H1 (cell line): ENCODE measurements at regions not wholly inside any gene's neighbourhood (a gene's known extent, or its start where the extent isn't known, plus 50 kb on each side); places are given as distances from the start of the nearest gene placed in this dataset.

ENCODE experiments used
- CTCF ChIA-PET: fragments of 300-600 bp; sonication (Branson Sonifier 250); formaldehyde crosslinking; loops from one replicate; lab custom pipeline; 2021; ENCODE audit not compliant: partially characterized antibody; lab: Charles Lee
- POLR2A ChIA-PET: fragments of 300-600 bp; sonication (Branson Sonifier 250); formaldehyde crosslinking; loops from one replicate; lab custom pipeline; 2021; ENCODE audit warnings: inconsistent platforms; ENCODE audit not compliant: partially characterized antibody; lab: Charles Lee
- DNase-seq, 2 experiments: peaks; one replicate each; pipeline versions ENCODE4 v3.0.0 to v3.0.0-alpha.2; 2010 to 2022; ENCODE audit warnings: low spot score in 2 of 2, low read depth in 1 of 2, mixed read lengths in 1 of 2
- FAIRE-seq: peaks from 2 replicates; lab custom pipeline; 2011; peaks lifted over from hg19 to GRCh38; lab: Jason Lieb, UNC
- H2AFZ ChIP-seq: 2 replicates; pipeline ENCODE4 v1.8.1; 2012; ENCODE audit warnings: low read length, inconsistent platforms
- H2AK5ac ChIP-seq: 2 replicates; pipeline ENCODE4 v1.6.1; 2013; ENCODE audit warnings: low read depth, low read length
- H2BK120ac ChIP-seq: replicated peaks from 2 replicates; pipeline ENCODE3; 2013; ENCODE audit warnings: low read depth, low read length, inconsistent platforms
- H2BK12ac ChIP-seq: 2 replicates; pipeline ENCODE4 v1.6.1; 2013; ENCODE audit warnings: low read depth, low read length
- H2BK15ac ChIP-seq: 2 replicates; pipeline ENCODE4 v1.6.1; 2013; ENCODE audit warnings: low read length
- H2BK20ac ChIP-seq: 2 replicates; pipeline ENCODE4 v1.6.1; 2013; ENCODE audit warnings: low read length
- H2BK5ac ChIP-seq: 2 replicates; pipeline ENCODE4 v1.6.1; 2013; ENCODE audit warnings: low read depth, low read length
- H3K14ac ChIP-seq: 2 replicates; pipeline ENCODE4 v1.6.1; 2013; ENCODE audit warnings: inconsistent platforms; ENCODE audit not compliant: insufficient read length
- H3K18ac ChIP-seq: 2 replicates; pipeline ENCODE4 v1.6.1; 2013; ENCODE audit warnings: low read length; ENCODE audit errors: extremely low read depth
- H3K23ac ChIP-seq: 2 replicates; pipeline ENCODE4 v1.6.1; 2013; ENCODE audit warnings: inconsistent platforms; ENCODE audit not compliant: insufficient read length
- H3K23me2 ChIP-seq: 2 replicates; pipeline ENCODE4 v1.6.1; 2013; ENCODE audit warnings: low read depth, low read length
- H3K27ac ChIP-seq: 2 replicates; pipeline ENCODE4 v1.6.1; 2011; ENCODE audit warnings: low read depth, low read length, inconsistent platforms
- H3K27me3 ChIP-seq, 4 experiments: replicated peaks in 1 of 4; 1 replicate in 1 of 4; 2 replicates in 3 of 4; pipeline versions ENCODE4 v1.6.1 to v1.8.1; 2011 to 2013; ENCODE audit warnings: low read length in 3 of 4, mild to moderate bottlenecking in 3 of 4, inconsistent platforms in 2 of 4, mixed read lengths in 2 of 4, moderate library complexity in 1 of 4; ENCODE audit not compliant: control insufficient read depth in 3 of 4, insufficient read depth in 3 of 4; ENCODE audit errors: extremely low read depth in 1 of 4
- H3K36me3 ChIP-seq, 4 experiments: 2 replicates each; pipeline versions ENCODE4 v1.6.1 to v1.8.1; 2011 to 2013; ENCODE audit warnings: mild to moderate bottlenecking in 4 of 4, low read length in 3 of 4, moderate library complexity in 2 of 4, control low read depth in 1 of 4, inconsistent platforms in 1 of 4; ENCODE audit not compliant: insufficient read depth in 4 of 4, control insufficient read depth in 2 of 4
- H3K4ac ChIP-seq: replicated peaks from 2 replicates; pipeline ENCODE3; 2013; ENCODE audit warnings: low read length, low read depth, mixed read lengths, inconsistent platforms; ENCODE audit not compliant: insufficient read length
- H3K4me1 ChIP-seq, 4 experiments: replicated peaks in 1 of 4; 1 replicate in 1 of 4; 2 replicates in 3 of 4; pipeline versions ENCODE4 v1.6.1 to v1.8.1; 2011 to 2013; ENCODE audit warnings: low read length in 3 of 4, inconsistent platforms in 2 of 4, mixed read lengths in 1 of 4; ENCODE audit not compliant: insufficient read depth in 4 of 4, control insufficient read depth in 3 of 4
- H3K4me2 ChIP-seq, 2 experiments: 2 replicates each; pipeline versions ENCODE4 v1.6.1 to v1.8.1; 2011 to 2013; ENCODE audit warnings: low read depth in 2 of 2, low read length in 2 of 2, control low read depth in 1 of 2, inconsistent platforms in 1 of 2, mild to moderate bottlenecking in 1 of 2; ENCODE audit not compliant: insufficient read depth in 1 of 2
- H3K4me3 ChIP-seq, 4 experiments: fragments of 200-600, 300-600 bp in 1 of 4; sonication (generic), shearing (Covaris generic), sonication (Bioruptor Twin) in 1 of 4; 2 replicates each; pipeline versions ENCODE4 v1.5.1 to v1.8.1; 2011 to 2016; ENCODE audit warnings: low read length in 4 of 4, low read depth in 3 of 4, control low read depth in 2 of 4, inconsistent platforms in 2 of 4, mild to moderate bottlenecking in 2 of 4, mixed read lengths in 1 of 4, moderate library complexity in 1 of 4; ENCODE audit not compliant: insufficient read depth in 2 of 4; ENCODE audit errors: extremely low read depth in 1 of 4
- H3K56ac ChIP-seq: replicated peaks from 2 replicates; pipeline ENCODE3; 2013; ENCODE audit warnings: low read depth, mild to moderate bottlenecking, mixed read lengths, low read length, inconsistent platforms; ENCODE audit not compliant: insufficient read length
- H3K79me1 ChIP-seq: 2 replicates; pipeline ENCODE4 v1.6.1; 2013; ENCODE audit warnings: low read depth, low read length, control low read depth
- H3K79me2 ChIP-seq, 2 experiments: 2 replicates each; pipeline versions ENCODE4 v1.6.1 to v1.8.1; 2012 to 2013; ENCODE audit warnings: low read length in 2 of 2, mild to moderate bottlenecking in 2 of 2, inconsistent platforms in 1 of 2; ENCODE audit not compliant: insufficient read depth in 2 of 2, control insufficient read depth in 1 of 2
- H3K9ac ChIP-seq, 4 experiments: replicated peaks in 1 of 4; 1 replicate in 1 of 4; 2 replicates in 3 of 4; pipeline versions ENCODE4 v1.6.1 to v1.8.1; 2011 to 2013; ENCODE audit warnings: low read depth in 3 of 4, low read length in 3 of 4, control low read depth in 2 of 4, mild to moderate bottlenecking in 2 of 4, moderate library complexity in 2 of 4, inconsistent platforms in 1 of 4; ENCODE audit errors: extremely low read depth in 1 of 4
- H3K9me3 ChIP-seq, 2 experiments: 2 replicates each; pipeline versions ENCODE4 v1.6.1 to v1.8.1; 2012 to 2013; ENCODE audit warnings: mild to moderate bottlenecking in 2 of 2, moderate library complexity in 2 of 2, control low read depth in 1 of 2, inconsistent platforms in 1 of 2, low read depth in 1 of 2, low read length in 1 of 2, mixed read lengths in 1 of 2; ENCODE audit not compliant: insufficient read depth in 2 of 2
- H4K20me1 ChIP-seq, 2 experiments: replicated peaks in 1 of 2; 2 replicates each; pipeline versions ENCODE3 to v1.8.1; 2011 to 2013; ENCODE audit warnings: inconsistent platforms in 2 of 2, low read length in 2 of 2, mild to moderate bottlenecking in 1 of 2; ENCODE audit not compliant: insufficient read depth in 2 of 2, control insufficient read depth in 1 of 2
- H4K5ac ChIP-seq: 2 replicates; pipeline ENCODE4 v1.6.1; 2013; ENCODE audit warnings: low read length, low read depth, mixed read lengths, inconsistent platforms; ENCODE audit not compliant: insufficient read length
- H4K8ac ChIP-seq: 2 replicates; pipeline ENCODE4 v1.8.0; 2013; ENCODE audit warnings: mild to moderate bottlenecking, moderate library complexity, low read length, inconsistent platforms; ENCODE audit not compliant: insufficient read depth; ENCODE audit errors: extremely low read depth
- H4K91ac ChIP-seq: replicated peaks from 2 replicates; pipeline ENCODE3; 2013; ENCODE audit warnings: low read length, mixed read lengths, inconsistent platforms; ENCODE audit not compliant: insufficient read length
- BCL11A ChIP-seq, 2 experiments: IDR thresholded peaks; one replicate each; pipeline ENCODE4 v1.6.1; 2011; ENCODE audit warnings: low read depth in 2 of 2, low read length in 2 of 2, mild to moderate bottlenecking in 2 of 2
- EZH2 ChIP-seq: fragments of 200-600 bp; sonication (generic); IDR thresholded peaks from 2 replicates; pipeline ENCODE4 v1.7.1; 2012; ENCODE audit warnings: low read depth, mild to moderate bottlenecking, moderate library complexity, low read length, inconsistent platforms; ENCODE audit not compliant: severe bottlenecking
- FOSL1 ChIP-seq: IDR thresholded peaks from 2 replicates; pipeline ENCODE4 v1.6.1; 2011; ENCODE audit warnings: mild to moderate bottlenecking, low read depth, low read length, moderate library complexity; ENCODE audit not compliant: insufficient read depth
- KDM1A ChIP-seq: fragments of 200-600, 300-600 bp; sonication (generic); IDR thresholded peaks from 2 replicates; pipeline ENCODE4 v1.7.1; 2016; ENCODE audit warnings: mild to moderate bottlenecking, low read length, borderline replicate concordance
- NANOG ChIP-seq: IDR thresholded peaks from 2 replicates; pipeline ENCODE4 v1.6.1; 2011; ENCODE audit warnings: low read length, low read depth, mild to moderate bottlenecking, inconsistent platforms; ENCODE audit not compliant: insufficient read depth, poor library complexity, severe bottlenecking
- RBBP5 ChIP-seq: IDR thresholded peaks from 2 replicates; pipeline ENCODE4 v1.7.1; 2012; ENCODE audit warnings: low read depth, mild to moderate bottlenecking, inconsistent platforms, low read length, moderate library complexity, borderline replicate concordance
- SIRT6 ChIP-seq: IDR thresholded peaks from one replicate; pipeline ENCODE4 v1.7.1; 2012; ENCODE audit warnings: low read length, inconsistent platforms
- SUZ12 ChIP-seq: fragments of 200-600 bp; sonication (generic); IDR thresholded peaks from 2 replicates; pipeline ENCODE4 v1.6.1; 2012; ENCODE audit warnings: mild to moderate bottlenecking, inconsistent platforms, low read length, moderate library complexity, mixed read lengths
- ZNF274 ChIP-seq: IDR thresholded peaks from 2 replicates; pipeline ENCODE4 v1.7.0; 2012; ENCODE audit warnings: low read length, borderline replicate concordance; ENCODE audit errors: extremely low read depth
- WGBS, 2 experiments: shearing (Covaris generic) in 1 of 2; methylation state at CpG; one replicate each; pipeline versions ENCODE4 v1.1.6 to v1.1.7; 2013 to 2015; ENCODE audit warnings: low lambda C conversion rate in 2 of 2, mixed read lengths in 2 of 2, inconsistent platforms in 1 of 2, low coverage in 1 of 2, missing lambda C conversion rate in 1 of 2; ENCODE audit not compliant: insufficient replicate concordance in 2 of 2, insufficient coverage in 1 of 2, insufficient read length in 1 of 2; ENCODE audit errors: extremely low coverage in 1 of 2, missing lambda C conversion rate in 1 of 2; 5-methylcytosine and 5-hydroxymethylcytosine counted together

DNA sequence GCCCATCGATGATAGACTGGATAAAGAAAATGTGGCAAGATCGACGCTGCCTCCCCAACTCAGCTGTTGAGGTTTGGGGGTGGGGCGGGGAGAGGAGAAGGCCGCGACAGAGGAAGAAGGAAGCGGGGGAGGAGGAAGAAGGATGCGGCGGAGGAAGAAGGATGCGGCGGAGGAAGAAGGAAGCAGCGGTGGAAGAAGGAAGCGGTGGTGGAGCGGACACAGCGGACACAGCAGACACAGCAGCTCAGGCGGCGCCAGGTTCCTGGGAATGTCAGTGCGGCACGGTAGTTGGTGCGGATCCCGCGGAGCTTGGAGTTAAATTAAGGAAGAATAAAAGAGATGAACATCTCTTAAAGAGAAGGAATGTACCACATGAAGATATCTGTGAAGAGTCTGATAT, 163.9 kb upstream of the NT5E start (continued):
- TF ChIP-seq BCL11A (IDR thresholded peaks at IDR 0.05; ENCODE audit: low read depth in 2 of 2, low read length in 2 of 2), result no peak

DNA sequence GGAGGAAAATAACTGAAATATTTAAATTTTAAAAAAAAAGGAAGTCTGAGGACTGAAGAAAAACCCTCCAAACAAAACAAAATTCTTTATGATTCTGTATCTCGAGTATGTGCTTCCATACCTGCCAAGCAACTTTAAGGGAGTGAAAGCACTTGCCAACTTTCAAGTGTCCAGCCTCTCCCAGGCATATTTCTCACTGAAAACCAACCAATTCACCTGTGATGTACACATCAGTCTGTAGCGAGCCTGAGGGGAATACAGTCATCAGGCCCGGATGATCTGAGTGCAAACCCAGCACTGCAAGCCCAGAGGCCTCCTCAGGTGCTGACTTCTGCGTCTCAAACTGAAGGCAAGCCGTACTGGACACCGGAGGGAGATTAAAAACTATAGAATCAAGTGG, 164.8 kb upstream of the NT5E start:
- H3K27me3 ChIP-seq, result no peaks in the 10 kb centered on the region
- H3K27ac ChIP-seq, result no peak overlapping the region
- ChIA-PET POLR2A (no interaction called here), CTCF (no interaction called here)
- no peak overlapping the region for H2BK5ac ChIP-seq
- H3K36me3 ChIP-seq, result no peaks in the 10 kb centered on the region
- no peak overlapping the region for H3K18ac ChIP-seq
- H3K23me2 ChIP-seq, result no peaks in the 10 kb centered on the region
- no peaks in the 10 kb centered on the region for H3K4me1 ChIP-seq
- H2AFZ ChIP-seq, result no peak overlapping the region
- no peak overlapping the region for H3K56ac ChIP-seq
- TF ChIP-seq SIRT6, result no peak
- TF ChIP-seq NANOG, result no peak
- no peak for TF ChIP-seq BCL11A (IDR thresholded peaks at IDR 0.05; ENCODE audit: low read depth in 2 of 2, low read length in 2 of 2)
- no peak for TF ChIP-seq RBBP5
- no peak for TF ChIP-seq ZNF274
- TF ChIP-seq EZH2, result no peak
- no peak for TF ChIP-seq KDM1A
- TF ChIP-seq SUZ12, result no peak
- TF ChIP-seq FOSL1, result no peak
- TF ChIP-seq, all 59 proteins: peak for 0
- no peak overlapping the region for H2BK12ac ChIP-seq
- H4K8ac ChIP-seq, result no peak overlapping the region
- no peak overlapping the region for H2BK15ac ChIP-seq
- no peak overlapping the region for H2BK20ac ChIP-seq
- DNase-seq, result no peak
- no peak overlapping the region for H3K23ac ChIP-seq
- H3K4ac ChIP-seq, result no peak overlapping the region
- no peaks in the 10 kb centered on the region for H3K79me2 ChIP-seq
- no peaks in the 10 kb centered on the region for H3K79me1 ChIP-seq
- no peaks in the 10 kb centered on the region for H4K20me1 ChIP-seq
- no peak overlapping the region for H3K4me3 ChIP-seq
- no peak overlapping the region for H4K5ac ChIP-seq
- H3K14ac ChIP-seq, result no peak overlapping the region
- no peak overlapping the region for H2AK5ac ChIP-seq
- H2BK120ac ChIP-seq, result no peak overlapping the region
- no peak overlapping the region for H3K9ac ChIP-seq
- 84% methylated on average over 6 of the region's 6 CpGs; no CpG with 5 or more reads in 1 of the 2 experiments for WGBS, 2 experiments
- FAIRE-seq, result no peak
- H4K91ac ChIP-seq, result no peak overlapping the region
- H3K4me2 ChIP-seq, result no peak overlapping the region
- peaks cover 0 to 5% of the 10 kb centered on the region in 2 experiments; a peak in 1 of 4 replicates for H3K9me3 ChIP-seq
